GM23338 (cell line): ENCODE measurements at regions not wholly inside any gene's neighbourhood (a gene's known extent, or its start where the extent isn't known, plus 50 kb on each side); places are given as distances from the start of the nearest gene placed in this dataset.

Source experiments
- ATAC-seq: fragments of 200-7000 bp; cut with Tn5 transposase; 3 replicates; pipeline ENCODE4 v1.9.1; 2020
- DNase-seq: peaks from one replicate; pipeline ENCODE4 v3.0.0-alpha.2; 2015; ENCODE audit warnings: low spot score
- H2AFZ ChIP-seq: fragments of 200-600 bp; sonication (generic); 2 replicates; pipeline ENCODE4 v1.8.0; 2016; ENCODE audit warnings: antibody characterized with exemption, mild to moderate bottlenecking, moderate library complexity
- H3F3A ChIP-seq: fragments of 200-600 bp; sonication (generic); replicated peaks from 2 replicates; pipeline ENCODE4 v1.8.0; 2017; ENCODE audit warnings: antibody characterized with exemption, mixed run types, low read depth
- H3K27ac ChIP-seq: fragments of 200-600 bp; sonication (generic); 2 replicates; pipeline ENCODE4 v1.6.1; 2016; ENCODE audit warnings: low read depth
- H3K27me3 ChIP-seq: fragments of 200-600 bp; sonication (generic); 2 replicates; pipeline ENCODE4 v1.8.0; 2016; ENCODE audit warnings: mild to moderate bottlenecking, mixed run types, moderate library complexity; ENCODE audit not compliant: insufficient read depth
- H3K36me3 ChIP-seq: fragments of 200-600 bp; sonication (generic); 2 replicates; pipeline ENCODE4 v1.8.0; 2016; ENCODE audit warnings: mild to moderate bottlenecking; ENCODE audit not compliant: insufficient read depth
- H3K4me1 ChIP-seq: fragments of 200-600 bp; sonication (generic); 2 replicates; pipeline ENCODE4 v1.8.0; 2016; ENCODE audit warnings: mild to moderate bottlenecking, moderate library complexity; ENCODE audit not compliant: insufficient read depth
- H3K4me2 ChIP-seq: fragments of 200-600 bp; sonication (generic); 2 replicates; pipeline ENCODE4 v1.7.1; 2017; ENCODE audit warnings: mixed run types
- H3K4me3 ChIP-seq: fragments of 200-600 bp; sonication (generic); 2 replicates; pipeline ENCODE4 v1.6.1; 2016; ENCODE audit warnings: mixed run types
- H3K79me2 ChIP-seq: fragments of 200-600 bp; sonication (generic); replicated peaks from 2 replicates; pipeline ENCODE4 v1.8.0; 2017; ENCODE audit warnings: mild to moderate bottlenecking; ENCODE audit not compliant: insufficient read depth
- H3K9me2 ChIP-seq: fragments of 200-600 bp; sonication (generic); 2 replicates; pipeline ENCODE4 v1.8.0; 2017; ENCODE audit not compliant: insufficient read depth
- H4K20me1 ChIP-seq: fragments of 200-600 bp; sonication (generic); replicated peaks from 2 replicates; pipeline ENCODE4 v1.8.0; 2017; ENCODE audit warnings: mild to moderate bottlenecking; ENCODE audit not compliant: insufficient read depth
- H3K27ac Mint-ChIP-seq: 2 replicates; pipeline ENCODE4 v1.8.0; 2020; ENCODE audit warnings: inconsistent platforms, mild to moderate bottlenecking, moderate library complexity, mixed read lengths
- H3K27me3 Mint-ChIP-seq: 3 replicates; pipeline ENCODE4 v1.8.0; 2022; ENCODE audit warnings: low read depth, mild to moderate bottlenecking, moderate library complexity, mixed read lengths, inconsistent platforms; ENCODE audit not compliant: insufficient read depth, poor library complexity
- H3K36me3 Mint-ChIP-seq: 3 replicates; pipeline ENCODE4 v1.8.0; 2021; ENCODE audit warnings: low read depth, mild to moderate bottlenecking, inconsistent platforms, moderate library complexity, mixed read lengths
- H3K4me1 Mint-ChIP-seq: 3 replicates; pipeline ENCODE4 v1.8.0; 2020; ENCODE audit warnings: mild to moderate bottlenecking, inconsistent platforms, mixed read lengths
- H3K4me3 Mint-ChIP-seq: 3 replicates; pipeline ENCODE4 v1.8.0; 2021; ENCODE audit warnings: moderate library complexity, mild to moderate bottlenecking, inconsistent platforms, mixed read lengths
- H3K9me3 Mint-ChIP-seq: 3 replicates; pipeline ENCODE4 v1.8.0; 2020; ENCODE audit warnings: moderate library complexity, mild to moderate bottlenecking, inconsistent platforms, mixed read lengths
- EZH2phosphoT487 ChIP-seq: fragments of 200-600 bp; sonication (generic); IDR thresholded peaks from one replicate; pipeline ENCODE4 v1.8.1; 2018; ENCODE audit warnings: antibody characterized with exemption; ENCODE audit not compliant: unreplicated experiment
- REST ChIP-seq: IDR thresholded peaks from one replicate; pipeline ENCODE4 v1.6.1; 2018; ENCODE audit warnings: antibody characterized with exemption; ENCODE audit not compliant: unreplicated experiment
- ZNF331 ChIP-seq: fragments of 250-450 bp; sonication (Bioruptor Pico); IDR thresholded peaks from 2 replicates; pipeline ENCODE4 v1.5.0; 2020; ENCODE audit warnings: low read depth, mild to moderate bottlenecking, moderate library complexity
- TF ChIP-seq, protein P1 (sequence below), 2 experiments: fragments of 200-600 bp in 1 of 2; sonication (generic) in 1 of 2; conservative IDR thresholded peaks; 2 replicates each; pipeline versions ENCODE4 v1.5.1 to v1.6.1; 2016 to 2017; ENCODE audit warnings: antibody characterized with exemption in 2 of 2, low read depth in 2 of 2, mild to moderate bottlenecking in 2 of 2, moderate library complexity in 1 of 2
- TF ChIP-seq, protein P2 (sequence below): IDR thresholded peaks from 2 replicates; pipeline ENCODE4 v1.6.1; 2016; ENCODE audit warnings: antibody characterized with exemption

DNA sequence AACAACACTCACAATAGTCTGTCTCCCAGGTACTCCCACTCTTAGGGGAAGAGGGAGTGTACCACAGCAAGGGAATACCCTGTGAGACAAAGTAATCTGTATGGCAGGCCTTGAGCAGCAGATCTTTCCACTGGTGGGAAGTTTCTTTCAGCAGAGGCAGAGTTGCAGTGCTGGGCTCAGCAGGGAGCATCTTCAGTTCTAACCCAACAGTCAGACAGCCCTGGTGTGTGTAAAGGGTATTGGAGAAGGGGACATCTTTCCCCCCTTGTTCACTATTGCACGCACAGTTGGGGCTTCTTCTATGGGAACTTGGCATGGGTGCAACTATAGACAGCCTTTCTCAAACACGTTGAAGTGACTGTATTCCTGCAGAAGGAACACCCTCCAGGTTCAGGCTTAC, 159.4 kb upstream of the DPT start:
- DNase-seq (no peak), ATAC-seq (no peak)
- H2AFZ ChIP-seq, result no peak overlapping the region
- Mint-ChIP-seq H3K36me3 (no peaks in the 10 kb centered on the region; the same call in 2 of the 3 replicates), H3K27ac (no peak overlapping the region), H3K4me3 (no peak overlapping the region), H3K4me1 (no peaks in the 10 kb centered on the region), H3K27me3 (peaks cover 9% of the 10 kb centered on the region), H3K9me3 (peaks cover 4% of the 10 kb centered on the region; the same call in 2 of the 3 replicates)
- no peaks in the 10 kb centered on the region for H3K27me3 ChIP-seq
- no peak overlapping the region for H3K4me2 ChIP-seq
- no peaks in the 10 kb centered on the region for H4K20me1 ChIP-seq
- no peaks in the 10 kb centered on the region for H3K36me3 ChIP-seq
- no peak overlapping the region for H3K4me3 ChIP-seq
- H3K79me2 ChIP-seq, result no peaks in the 10 kb centered on the region
- no peaks in the 10 kb centered on the region for H3F3A ChIP-seq
- no peaks in the 10 kb centered on the region for H3K9me2 ChIP-seq
- no peak overlapping the region for H3K27ac ChIP-seq
- H3K4me1 ChIP-seq, result no peaks in the 10 kb centered on the region
- TF ChIP-seq REST (no peak), ZNF331 (CRISPR knock-in tag) (peak; percentile 64)

DNA sequence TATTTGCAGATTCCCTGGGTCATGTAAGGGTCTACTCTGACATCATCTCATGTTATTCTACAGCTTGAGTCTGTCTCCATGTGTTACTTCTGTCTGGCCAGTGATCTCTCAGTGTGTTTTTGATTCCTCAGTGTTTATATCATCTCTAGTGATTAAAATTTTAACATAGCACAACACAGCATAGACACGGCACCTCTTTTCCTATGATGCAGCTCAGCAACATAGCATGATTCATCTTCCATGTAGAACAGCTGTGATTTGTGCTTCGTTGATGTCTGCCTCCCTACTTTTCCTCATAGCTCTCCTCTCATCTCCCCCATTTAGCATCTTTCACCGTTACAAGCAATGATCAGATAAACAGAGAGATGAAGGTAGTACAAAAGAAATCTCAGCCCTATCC, 163.9 kb upstream of the DPT start:
- no peak overlapping the region for H3K4me2 ChIP-seq
- H3K79me2 ChIP-seq, result no peaks in the 10 kb centered on the region
- H3K27ac Mint-ChIP-seq, result no peak overlapping the region
- DNase-seq, result no peak
- no peak overlapping the region for H3K4me3 ChIP-seq
- no peaks in the 10 kb centered on the region for H3K4me1 Mint-ChIP-seq
- H3K9me2 ChIP-seq, result no peaks in the 10 kb centered on the region
- H3K27me3 Mint-ChIP-seq, result peaks cover 4% of the 10 kb centered on the region
- no peak overlapping the region for H3K4me3 Mint-ChIP-seq
- H3K36me3 Mint-ChIP-seq, result no peaks in the 10 kb centered on the region
- H3K27me3 ChIP-seq, result no peaks in the 10 kb centered on the region
- H2AFZ ChIP-seq, result no peak overlapping the region
- no peak overlapping the region for H3K27ac ChIP-seq
- H4K20me1 ChIP-seq, result no peaks in the 10 kb centered on the region
- H3K9me3 Mint-ChIP-seq, result no peaks in the 10 kb centered on the region
- no peak for ATAC-seq
- H3K4me1 ChIP-seq, result no peaks in the 10 kb centered on the region
- no peaks in the 10 kb centered on the region for H3F3A ChIP-seq
- H3K36me3 ChIP-seq, result no peaks in the 10 kb centered on the region
- TF ChIP-seq, protein P1, sequence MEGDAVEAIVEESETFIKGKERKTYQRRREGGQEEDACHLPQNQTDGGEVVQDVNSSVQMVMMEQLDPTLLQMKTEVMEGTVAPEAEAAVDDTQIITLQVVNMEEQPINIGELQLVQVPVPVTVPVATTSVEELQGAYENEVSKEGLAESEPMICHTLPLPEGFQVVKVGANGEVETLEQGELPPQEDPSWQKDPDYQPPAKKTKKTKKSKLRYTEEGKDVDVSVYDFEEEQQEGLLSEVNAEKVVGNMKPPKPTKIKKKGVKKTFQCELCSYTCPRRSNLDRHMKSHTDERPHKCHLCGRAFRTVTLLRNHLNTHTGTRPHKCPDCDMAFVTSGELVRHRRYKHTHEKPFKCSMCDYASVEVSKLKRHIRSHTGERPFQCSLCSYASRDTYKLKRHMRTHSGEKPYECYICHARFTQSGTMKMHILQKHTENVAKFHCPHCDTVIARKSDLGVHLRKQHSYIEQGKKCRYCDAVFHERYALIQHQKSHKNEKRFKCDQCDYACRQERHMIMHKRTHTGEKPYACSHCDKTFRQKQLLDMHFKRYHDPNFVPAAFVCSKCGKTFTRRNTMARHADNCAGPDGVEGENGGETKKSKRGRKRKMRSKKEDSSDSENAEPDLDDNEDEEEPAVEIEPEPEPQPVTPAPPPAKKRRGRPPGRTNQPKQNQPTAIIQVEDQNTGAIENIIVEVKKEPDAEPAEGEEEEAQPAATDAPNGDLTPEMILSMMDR (conservative IDR thresholded peaks at IDR 0.05; ENCODE audit: low read depth in 2 of 2), result no peak
- TF ChIP-seq ZNF331 (CRISPR knock-in tag) (no peak), REST (no peak), EZH2phosphoT487 (no peak)
- TF ChIP-seq, protein P2, sequence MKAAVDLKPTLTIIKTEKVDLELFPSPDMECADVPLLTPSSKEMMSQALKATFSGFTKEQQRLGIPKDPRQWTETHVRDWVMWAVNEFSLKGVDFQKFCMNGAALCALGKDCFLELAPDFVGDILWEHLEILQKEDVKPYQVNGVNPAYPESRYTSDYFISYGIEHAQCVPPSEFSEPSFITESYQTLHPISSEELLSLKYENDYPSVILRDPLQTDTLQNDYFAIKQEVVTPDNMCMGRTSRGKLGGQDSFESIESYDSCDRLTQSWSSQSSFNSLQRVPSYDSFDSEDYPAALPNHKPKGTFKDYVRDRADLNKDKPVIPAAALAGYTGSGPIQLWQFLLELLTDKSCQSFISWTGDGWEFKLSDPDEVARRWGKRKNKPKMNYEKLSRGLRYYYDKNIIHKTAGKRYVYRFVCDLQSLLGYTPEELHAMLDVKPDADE, result no peak
